H1 (cell line): ENCODE measurements at regions not wholly inside any gene's neighbourhood (a gene's known extent, or its start where the extent isn't known, plus 50 kb on each side); places are given as distances from the start of the nearest gene placed in this dataset.

Source experiments
- CTCF ChIA-PET: fragments of 300-600 bp; sonication (Branson Sonifier 250); formaldehyde crosslinking; loops from one replicate; lab custom pipeline; 2021; ENCODE audit not compliant: partially characterized antibody; lab: Charles Lee
- POLR2A ChIA-PET: fragments of 300-600 bp; sonication (Branson Sonifier 250); formaldehyde crosslinking; loops from one replicate; lab custom pipeline; 2021; ENCODE audit warnings: inconsistent platforms; ENCODE audit not compliant: partially characterized antibody; lab: Charles Lee
- DNase-seq, 2 experiments: peaks; one replicate each; pipeline versions ENCODE4 v3.0.0 to v3.0.0-alpha.2; 2010 to 2022; ENCODE audit warnings: low spot score in 2 of 2, low read depth in 1 of 2, mixed read lengths in 1 of 2
- FAIRE-seq: peaks from 2 replicates; lab custom pipeline; 2011; peaks lifted over from hg19 to GRCh38; lab: Jason Lieb, UNC
- H2AFZ ChIP-seq: 2 replicates; pipeline ENCODE4 v1.8.1; 2012; ENCODE audit warnings: low read length, inconsistent platforms
- H2AK5ac ChIP-seq: 2 replicates; pipeline ENCODE4 v1.6.1; 2013; ENCODE audit warnings: low read depth, low read length
- H2BK120ac ChIP-seq: replicated peaks from 2 replicates; pipeline ENCODE3; 2013; ENCODE audit warnings: low read depth, low read length, inconsistent platforms
- H2BK12ac ChIP-seq: 2 replicates; pipeline ENCODE4 v1.6.1; 2013; ENCODE audit warnings: low read depth, low read length
- H2BK15ac ChIP-seq: 2 replicates; pipeline ENCODE4 v1.6.1; 2013; ENCODE audit warnings: low read length
- H2BK20ac ChIP-seq: 2 replicates; pipeline ENCODE4 v1.6.1; 2013; ENCODE audit warnings: low read length
- H2BK5ac ChIP-seq: 2 replicates; pipeline ENCODE4 v1.6.1; 2013; ENCODE audit warnings: low read depth, low read length
- H3K14ac ChIP-seq: 2 replicates; pipeline ENCODE4 v1.6.1; 2013; ENCODE audit warnings: inconsistent platforms; ENCODE audit not compliant: insufficient read length
- H3K18ac ChIP-seq: 2 replicates; pipeline ENCODE4 v1.6.1; 2013; ENCODE audit warnings: low read length; ENCODE audit errors: extremely low read depth
- H3K23ac ChIP-seq: 2 replicates; pipeline ENCODE4 v1.6.1; 2013; ENCODE audit warnings: inconsistent platforms; ENCODE audit not compliant: insufficient read length
- H3K23me2 ChIP-seq: 2 replicates; pipeline ENCODE4 v1.6.1; 2013; ENCODE audit warnings: low read depth, low read length
- H3K27ac ChIP-seq: 2 replicates; pipeline ENCODE4 v1.6.1; 2011; ENCODE audit warnings: low read depth, low read length, inconsistent platforms
- H3K27me3 ChIP-seq, 4 experiments: replicated peaks in 1 of 4; 1 replicate in 1 of 4; 2 replicates in 3 of 4; pipeline versions ENCODE4 v1.6.1 to v1.8.1; 2011 to 2013; ENCODE audit warnings: low read length in 3 of 4, mild to moderate bottlenecking in 3 of 4, inconsistent platforms in 2 of 4, mixed read lengths in 2 of 4, moderate library complexity in 1 of 4; ENCODE audit not compliant: control insufficient read depth in 3 of 4, insufficient read depth in 3 of 4; ENCODE audit errors: extremely low read depth in 1 of 4
- H3K36me3 ChIP-seq, 4 experiments: 2 replicates each; pipeline versions ENCODE4 v1.6.1 to v1.8.1; 2011 to 2013; ENCODE audit warnings: mild to moderate bottlenecking in 4 of 4, low read length in 3 of 4, moderate library complexity in 2 of 4, control low read depth in 1 of 4, inconsistent platforms in 1 of 4; ENCODE audit not compliant: insufficient read depth in 4 of 4, control insufficient read depth in 2 of 4
- H3K4ac ChIP-seq: replicated peaks from 2 replicates; pipeline ENCODE3; 2013; ENCODE audit warnings: low read length, low read depth, mixed read lengths, inconsistent platforms; ENCODE audit not compliant: insufficient read length
- H3K4me1 ChIP-seq, 4 experiments: replicated peaks in 1 of 4; 1 replicate in 1 of 4; 2 replicates in 3 of 4; pipeline versions ENCODE4 v1.6.1 to v1.8.1; 2011 to 2013; ENCODE audit warnings: low read length in 3 of 4, inconsistent platforms in 2 of 4, mixed read lengths in 1 of 4; ENCODE audit not compliant: insufficient read depth in 4 of 4, control insufficient read depth in 3 of 4
- H3K4me2 ChIP-seq, 2 experiments: 2 replicates each; pipeline versions ENCODE4 v1.6.1 to v1.8.1; 2011 to 2013; ENCODE audit warnings: low read depth in 2 of 2, low read length in 2 of 2, control low read depth in 1 of 2, inconsistent platforms in 1 of 2, mild to moderate bottlenecking in 1 of 2; ENCODE audit not compliant: insufficient read depth in 1 of 2
- H3K4me3 ChIP-seq, 4 experiments: fragments of 200-600, 300-600 bp in 1 of 4; sonication (generic), shearing (Covaris generic), sonication (Bioruptor Twin) in 1 of 4; 2 replicates each; pipeline versions ENCODE4 v1.5.1 to v1.8.1; 2011 to 2016; ENCODE audit warnings: low read length in 4 of 4, low read depth in 3 of 4, control low read depth in 2 of 4, inconsistent platforms in 2 of 4, mild to moderate bottlenecking in 2 of 4, mixed read lengths in 1 of 4, moderate library complexity in 1 of 4; ENCODE audit not compliant: insufficient read depth in 2 of 4; ENCODE audit errors: extremely low read depth in 1 of 4
- H3K56ac ChIP-seq: replicated peaks from 2 replicates; pipeline ENCODE3; 2013; ENCODE audit warnings: low read depth, mild to moderate bottlenecking, mixed read lengths, low read length, inconsistent platforms; ENCODE audit not compliant: insufficient read length
- H3K79me1 ChIP-seq: 2 replicates; pipeline ENCODE4 v1.6.1; 2013; ENCODE audit warnings: low read depth, low read length, control low read depth
- H3K79me2 ChIP-seq, 2 experiments: 2 replicates each; pipeline versions ENCODE4 v1.6.1 to v1.8.1; 2012 to 2013; ENCODE audit warnings: low read length in 2 of 2, mild to moderate bottlenecking in 2 of 2, inconsistent platforms in 1 of 2; ENCODE audit not compliant: insufficient read depth in 2 of 2, control insufficient read depth in 1 of 2
- H3K9ac ChIP-seq, 4 experiments: replicated peaks in 1 of 4; 1 replicate in 1 of 4; 2 replicates in 3 of 4; pipeline versions ENCODE4 v1.6.1 to v1.8.1; 2011 to 2013; ENCODE audit warnings: low read depth in 3 of 4, low read length in 3 of 4, control low read depth in 2 of 4, mild to moderate bottlenecking in 2 of 4, moderate library complexity in 2 of 4, inconsistent platforms in 1 of 4; ENCODE audit errors: extremely low read depth in 1 of 4
- H3K9me3 ChIP-seq, 2 experiments: 2 replicates each; pipeline versions ENCODE4 v1.6.1 to v1.8.1; 2012 to 2013; ENCODE audit warnings: mild to moderate bottlenecking in 2 of 2, moderate library complexity in 2 of 2, control low read depth in 1 of 2, inconsistent platforms in 1 of 2, low read depth in 1 of 2, low read length in 1 of 2, mixed read lengths in 1 of 2; ENCODE audit not compliant: insufficient read depth in 2 of 2
- H4K20me1 ChIP-seq, 2 experiments: replicated peaks in 1 of 2; 2 replicates each; pipeline versions ENCODE3 to v1.8.1; 2011 to 2013; ENCODE audit warnings: inconsistent platforms in 2 of 2, low read length in 2 of 2, mild to moderate bottlenecking in 1 of 2; ENCODE audit not compliant: insufficient read depth in 2 of 2, control insufficient read depth in 1 of 2
- H4K5ac ChIP-seq: 2 replicates; pipeline ENCODE4 v1.6.1; 2013; ENCODE audit warnings: low read length, low read depth, mixed read lengths, inconsistent platforms; ENCODE audit not compliant: insufficient read length
- H4K8ac ChIP-seq: 2 replicates; pipeline ENCODE4 v1.8.0; 2013; ENCODE audit warnings: mild to moderate bottlenecking, moderate library complexity, low read length, inconsistent platforms; ENCODE audit not compliant: insufficient read depth; ENCODE audit errors: extremely low read depth
- H4K91ac ChIP-seq: replicated peaks from 2 replicates; pipeline ENCODE3; 2013; ENCODE audit warnings: low read length, mixed read lengths, inconsistent platforms; ENCODE audit not compliant: insufficient read length
- RAD21 ChIP-seq, 2 experiments: IDR thresholded peaks in 1 of 2; conservative IDR thresholded peaks in 1 of 2; 2 replicates each; pipeline ENCODE4 v1.6.1; 2011; ENCODE audit warnings: low read depth in 2 of 2, low read length in 2 of 2, improper control_type of control experiment in 1 of 2, inconsistent platforms in 1 of 2, mild to moderate bottlenecking in 1 of 2, moderate library complexity in 1 of 2
- SIRT6 ChIP-seq: IDR thresholded peaks from one replicate; pipeline ENCODE4 v1.7.1; 2012; ENCODE audit warnings: low read length, inconsistent platforms
- TBP ChIP-seq: IDR thresholded peaks from 2 replicates; pipeline ENCODE4 v1.6.1; 2011; ENCODE audit warnings: low read depth, low read length, improper control_type of control experiment
- WGBS, 2 experiments: shearing (Covaris generic) in 1 of 2; methylation state at CpG; one replicate each; pipeline versions ENCODE4 v1.1.6 to v1.1.7; 2013 to 2015; ENCODE audit warnings: low lambda C conversion rate in 2 of 2, mixed read lengths in 2 of 2, inconsistent platforms in 1 of 2, low coverage in 1 of 2, missing lambda C conversion rate in 1 of 2; ENCODE audit not compliant: insufficient replicate concordance in 2 of 2, insufficient coverage in 1 of 2, insufficient read length in 1 of 2; ENCODE audit errors: extremely low coverage in 1 of 2, missing lambda C conversion rate in 1 of 2; 5-methylcytosine and 5-hydroxymethylcytosine counted together
- TF ChIP-seq, protein P1 (sequence below), 3 experiments: IDR thresholded peaks; 1 replicate in 2 of 3; 2 replicates in 1 of 3; pipeline versions ENCODE4 v1.5.1 to v1.6.1; 2011; ENCODE audit warnings: low read length in 3 of 3, mild to moderate bottlenecking in 3 of 3, inconsistent platforms in 2 of 3, low read depth in 1 of 3, moderate library complexity in 1 of 3; ENCODE audit not compliant: insufficient read depth in 1 of 3; ENCODE audit errors: control extremely low read depth in 1 of 3

- 86% methylated on average over 4 of the region's 4 CpGs; no CpG with 5 or more reads in 1 of the 2 experiments for WGBS, 2 experiments
- POLR2A ChIA-PET: no interaction called here
- no peak for FAIRE-seq
Observed at GRCh38 chr9:23322392-23322791, 503.6 kb downstream of the ELAVL2 start.

More at GRCh38 chr9:23322392-23322791, 503.6 kb downstream of the ELAVL2 start:
- no peaks in the 10 kb centered on the region for H3K79me2 ChIP-seq
- no peak overlapping the region for H3K4ac ChIP-seq
- no peaks in the 10 kb centered on the region for H3K79me1 ChIP-seq
- H3K27me3 ChIP-seq: peaks cover 0 to 8% (median 4%) of the 10 kb centered on the region in 4 experiments; a peak in 4 of 7 replicates
- CTCF ChIA-PET: interaction anchor here (0.8 to 1.0 kb wide), 2 partner anchors 25 to 237 kb away, joined by 3 read pairs; no protein-coding TSS in a partner anchor
- no peak overlapping the region for H3K23ac ChIP-seq
- no peak overlapping the region for H2AFZ ChIP-seq
- H3K23me2 ChIP-seq: no peaks in the 10 kb centered on the region
- no peak overlapping the region for H2BK12ac ChIP-seq
- DNase-seq: no peak
- no peak overlapping the region for H2BK15ac ChIP-seq
- no peaks in the 10 kb centered on the region for H3K4me1 ChIP-seq
- no peak overlapping the region for H3K9ac ChIP-seq
- no peak overlapping the region for H2BK20ac ChIP-seq
- H4K5ac ChIP-seq: no peak overlapping the region
- no peak overlapping the region for H3K18ac ChIP-seq
- H4K20me1 ChIP-seq: no peaks in the 10 kb centered on the region
- no peak overlapping the region for H3K4me3 ChIP-seq
- no peak overlapping the region for H4K91ac ChIP-seq
- no peak overlapping the region for H3K14ac ChIP-seq
- no peak overlapping the region for H3K27ac ChIP-seq
- H3K56ac ChIP-seq: no peak overlapping the region
- no peak overlapping the region for H3K4me2 ChIP-seq
- H3K36me3 ChIP-seq: no peaks in the 10 kb centered on the region
- no peak overlapping the region for H2BK120ac ChIP-seq
- no peak overlapping the region for H4K8ac ChIP-seq
- no peak overlapping the region for H2AK5ac ChIP-seq
- TF ChIP-seq TBP: no peak
- peak in 1 of 2 experiments; percentile 18; a peak in 1 of 4 replicates for TF ChIP-seq RAD21 (IDR thresholded peaks at IDR 0.05 in 1 of 2, conservative IDR thresholded peaks at IDR 0.05 in 1 of 2; ENCODE audit: low read depth in 2 of 2, low read length in 2 of 2)
- TF ChIP-seq, protein P1, sequence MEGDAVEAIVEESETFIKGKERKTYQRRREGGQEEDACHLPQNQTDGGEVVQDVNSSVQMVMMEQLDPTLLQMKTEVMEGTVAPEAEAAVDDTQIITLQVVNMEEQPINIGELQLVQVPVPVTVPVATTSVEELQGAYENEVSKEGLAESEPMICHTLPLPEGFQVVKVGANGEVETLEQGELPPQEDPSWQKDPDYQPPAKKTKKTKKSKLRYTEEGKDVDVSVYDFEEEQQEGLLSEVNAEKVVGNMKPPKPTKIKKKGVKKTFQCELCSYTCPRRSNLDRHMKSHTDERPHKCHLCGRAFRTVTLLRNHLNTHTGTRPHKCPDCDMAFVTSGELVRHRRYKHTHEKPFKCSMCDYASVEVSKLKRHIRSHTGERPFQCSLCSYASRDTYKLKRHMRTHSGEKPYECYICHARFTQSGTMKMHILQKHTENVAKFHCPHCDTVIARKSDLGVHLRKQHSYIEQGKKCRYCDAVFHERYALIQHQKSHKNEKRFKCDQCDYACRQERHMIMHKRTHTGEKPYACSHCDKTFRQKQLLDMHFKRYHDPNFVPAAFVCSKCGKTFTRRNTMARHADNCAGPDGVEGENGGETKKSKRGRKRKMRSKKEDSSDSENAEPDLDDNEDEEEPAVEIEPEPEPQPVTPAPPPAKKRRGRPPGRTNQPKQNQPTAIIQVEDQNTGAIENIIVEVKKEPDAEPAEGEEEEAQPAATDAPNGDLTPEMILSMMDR (IDR thresholded peaks at IDR 0.05; ENCODE audit: control extremely low read depth in 1 of 3, insufficient read depth in 1 of 3, low read depth in 1 of 3, low read length in 3 of 3): peak in 2 of 3 experiments; percentile 9 to 40; a peak in 1 of 4 replicates
- no peak for TF ChIP-seq SIRT6
- H3K9me3 ChIP-seq: no peaks in the 10 kb centered on the region
- H2BK5ac ChIP-seq: no peak overlapping the region
